HG02678 (cell line): ENCODE measurements at regions not wholly inside any gene's neighbourhood (a gene's known extent, or its start where the extent isn't known, plus 50 kb on each side); places are given as distances from the start of the nearest gene placed in this dataset.
A peak's percentile ranks its signal among the peaks of the same experiment; 100 is the strongest.
"Not testable (repeated sequence)": the region's sequence is repeated elsewhere in the genome, so short reads cannot be mapped to it uniquely, and the experiment has no call there.

Experiments used
- ATAC-seq: cut with Tn5 transposase; IDR thresholded peaks from one replicate; pipeline ENCODE4 v1.9.1; 2021; ENCODE audit warnings: mild to moderate bottlenecking, moderate library complexity; ENCODE audit not compliant: unreplicated experiment

- no peak for ATAC-seq
Measured at GRCh38 chr2:131584380-131584779, 56.7 kb downstream of the CCDC74A start.

DNA sequence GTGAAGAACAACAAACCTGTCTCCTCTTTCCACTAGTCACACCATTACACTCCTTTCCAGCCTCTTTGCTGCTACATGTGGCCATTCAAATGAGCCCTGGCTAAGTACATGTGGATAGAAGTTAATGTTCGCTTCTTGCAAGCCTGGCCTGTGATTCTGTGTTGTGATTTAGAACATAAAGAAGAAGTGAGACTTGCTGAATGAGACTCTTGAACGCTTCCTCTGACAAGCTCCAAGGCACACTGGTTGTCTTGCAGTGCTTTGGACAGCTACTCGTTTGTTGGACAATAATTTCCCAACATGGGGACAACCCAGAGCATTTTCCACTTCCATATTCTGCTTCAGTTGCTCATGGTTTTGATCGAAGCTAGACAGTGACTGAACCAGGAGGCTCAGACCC, 57.3 kb downstream of the CCDC74A start:
- ATAC-seq = peak; percentile 55

- ATAC-seq = peak; percentile 70
Measured at GRCh38 chr2:131588152-131588873, 60.6 kb downstream of the CCDC74A start.

DNA sequence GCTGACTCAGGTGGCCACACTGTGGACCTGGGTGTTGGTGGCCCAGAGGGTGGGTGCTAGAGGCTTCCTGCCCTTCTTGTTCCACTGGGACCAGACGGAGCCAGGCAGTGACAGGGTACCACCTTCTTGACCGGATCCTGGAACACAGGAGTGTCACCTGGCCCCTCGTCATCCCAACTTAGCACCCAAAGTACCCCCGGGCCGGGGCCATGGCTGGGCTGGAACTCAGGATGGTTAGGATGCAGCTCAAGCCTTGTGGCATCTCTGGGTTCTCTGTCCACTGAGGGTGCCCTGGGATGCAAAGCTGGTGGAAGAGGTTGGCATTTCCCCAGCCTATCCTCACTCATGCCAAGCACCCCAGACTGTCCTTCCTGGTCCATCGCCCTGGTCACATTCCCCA, 61.4 kb downstream of the CCDC74A start:
- not testable (repeated sequence) for ATAC-seq

DNA sequence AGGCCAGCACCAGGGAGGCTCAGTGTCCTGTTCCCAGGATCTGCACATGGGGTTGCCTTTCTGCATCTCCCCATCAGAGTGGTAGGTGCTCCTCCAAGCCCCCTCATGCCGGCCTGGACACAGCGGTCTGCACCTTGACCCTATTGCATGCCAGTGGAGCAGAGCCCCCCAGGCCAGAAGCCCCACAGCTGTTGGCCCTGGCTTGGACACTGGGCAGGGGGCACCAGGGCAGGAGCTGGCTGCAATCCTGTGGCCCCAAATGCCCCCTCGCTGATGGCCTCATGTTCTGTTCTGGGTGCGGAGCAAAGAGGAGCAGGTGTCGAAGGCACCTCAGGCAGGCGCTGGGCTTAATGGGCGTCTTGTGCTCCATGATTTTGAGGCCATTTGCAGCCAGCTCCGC, 62.7 kb downstream of the CCDC74A start:
- no peak for ATAC-seq

DNA sequence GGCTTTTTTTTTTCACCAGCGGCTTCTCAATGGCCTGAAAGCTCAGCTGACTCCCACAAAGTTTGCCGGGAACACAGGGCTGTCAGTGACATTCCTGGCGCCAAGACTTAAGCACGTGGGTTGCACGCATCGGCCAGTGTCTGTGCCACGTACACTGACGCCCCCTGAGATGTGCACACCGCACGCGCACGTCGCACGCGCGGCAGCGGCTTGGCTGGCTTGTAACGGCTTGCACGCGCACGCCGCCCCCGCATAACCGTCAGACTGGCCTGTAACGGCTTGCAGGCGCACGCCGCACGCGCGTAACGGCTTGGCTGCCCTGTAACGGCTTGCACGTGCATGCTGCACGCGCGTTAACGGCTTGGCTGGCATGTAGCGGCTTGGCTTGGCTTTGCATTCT, 63.2 kb downstream of the CCDC74A start:
- ATAC-seq = no peak

DNA sequence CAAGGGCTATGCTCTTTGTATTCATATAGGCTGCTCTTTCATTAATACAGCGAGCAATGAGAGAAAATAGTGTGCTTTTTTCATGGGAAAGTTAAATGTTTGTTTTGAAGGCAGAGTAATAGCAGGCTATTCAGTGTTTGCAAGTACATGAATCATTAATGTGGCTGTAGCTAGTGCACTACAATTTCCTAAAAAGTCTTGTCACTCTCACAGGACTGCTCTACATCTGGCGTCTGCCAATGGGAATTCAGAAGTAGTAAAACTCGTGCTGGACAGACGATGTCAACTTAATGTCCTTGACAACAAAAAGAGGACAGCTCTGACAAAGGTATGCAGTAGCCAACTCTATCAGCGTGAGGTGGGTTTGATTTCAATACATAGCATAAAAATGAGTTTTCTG, 68.9 kb downstream of the CCDC74A start:
- ATAC-seq = not testable (repeated sequence)

DNA sequence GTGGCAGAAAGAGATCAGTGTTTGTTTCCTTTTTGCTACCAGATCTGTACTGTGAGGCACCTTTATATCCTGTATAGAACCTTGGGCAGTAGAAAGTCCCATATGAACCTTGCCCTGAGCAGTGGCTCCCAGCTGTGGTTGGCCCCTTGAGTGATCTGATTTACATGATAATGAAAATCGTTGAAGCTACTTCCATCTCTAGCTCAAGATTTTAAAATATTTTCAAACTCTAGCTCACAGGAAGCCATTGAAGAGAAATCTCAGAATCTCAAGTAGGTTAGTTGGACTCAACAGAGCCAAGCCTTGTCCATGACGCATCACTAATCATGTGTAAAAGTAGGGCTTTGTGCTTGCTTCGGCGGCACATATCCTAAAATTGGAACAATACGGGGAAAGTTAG, 74.8 kb downstream of the CCDC74A start:
- ATAC-seq = not testable (repeated sequence)

DNA sequence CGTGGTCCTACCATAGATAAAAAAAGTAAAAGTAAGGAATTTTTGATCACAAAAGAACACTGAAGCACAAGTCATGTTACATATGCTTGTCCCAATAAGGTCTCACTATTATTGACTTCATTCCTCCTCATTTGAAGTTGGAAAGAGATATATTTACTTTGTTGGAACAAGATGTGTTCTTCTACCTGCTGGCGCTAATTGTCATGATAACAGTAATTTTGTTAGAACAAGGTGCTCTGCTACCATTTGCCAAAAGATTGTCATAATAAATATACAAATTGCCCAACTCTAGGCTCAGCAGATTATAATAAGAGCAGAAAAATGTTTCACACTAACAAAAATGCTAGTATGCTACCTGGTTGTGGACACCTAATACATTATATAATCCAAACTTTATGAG, 77.0 kb downstream of the CCDC74A start:
- not testable (repeated sequence) for ATAC-seq

- ATAC-seq = not testable (repeated sequence)
Measured at GRCh38 chr2:131606366-131606765, 78.7 kb downstream of the CCDC74A start.

- not testable (repeated sequence) for ATAC-seq
Measured at GRCh38 chr2:131607056-131607455, 79.4 kb downstream of the CCDC74A start.

DNA sequence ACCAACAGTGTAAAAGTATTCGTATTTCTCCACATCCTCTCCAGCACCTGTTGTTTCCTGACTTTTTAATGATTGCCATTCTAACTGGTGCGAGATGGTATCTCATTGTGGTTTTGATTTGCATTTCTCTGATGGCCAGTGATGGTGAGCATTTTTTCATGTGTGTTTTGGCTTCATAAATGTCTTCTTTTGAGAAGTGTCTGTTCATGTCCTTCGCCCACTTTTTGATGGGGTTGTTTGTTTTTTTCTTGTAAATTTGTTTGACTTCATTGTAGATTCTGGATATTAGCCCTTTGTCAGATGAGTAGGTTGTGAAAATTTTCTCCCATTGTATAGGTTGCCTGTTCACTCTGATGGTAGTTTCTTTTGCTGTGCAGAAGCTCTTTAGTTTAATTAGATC, 86.9 kb downstream of the CCDC74A start:
- ATAC-seq = not testable (repeated sequence)

- not testable (repeated sequence) for ATAC-seq
Measured at GRCh38 chr2:131618320-131618719, 90.6 kb downstream of the CCDC74A start.

- not testable (repeated sequence) for ATAC-seq
Measured at GRCh38 chr2:131622874-131623273, 95.2 kb downstream of the CCDC74A start.

DNA sequence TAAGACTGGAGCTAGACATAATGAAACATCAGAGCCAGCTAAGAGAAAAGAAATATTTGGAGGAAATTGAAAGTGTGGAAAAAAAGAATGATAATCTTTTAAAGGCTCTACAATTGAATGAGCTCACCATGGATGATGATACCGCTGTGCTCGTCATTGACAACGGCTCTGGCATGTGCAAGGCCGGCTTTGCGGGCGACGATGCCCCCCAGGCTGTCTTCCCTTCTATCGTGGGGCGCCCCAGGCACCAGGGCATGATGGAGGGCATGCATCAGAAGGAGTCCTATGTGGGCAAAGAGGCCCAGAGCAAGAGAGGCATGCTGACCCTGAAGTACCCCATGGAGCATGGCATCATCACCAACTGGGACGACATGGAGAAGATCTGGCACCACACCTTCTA, 98.3 kb downstream of the CCDC74A start:
- ATAC-seq = not testable (repeated sequence)

- ATAC-seq = not testable (repeated sequence)
Measured at GRCh38 chr2:131626565-131626964, 98.9 kb downstream of the CCDC74A start.

DNA sequence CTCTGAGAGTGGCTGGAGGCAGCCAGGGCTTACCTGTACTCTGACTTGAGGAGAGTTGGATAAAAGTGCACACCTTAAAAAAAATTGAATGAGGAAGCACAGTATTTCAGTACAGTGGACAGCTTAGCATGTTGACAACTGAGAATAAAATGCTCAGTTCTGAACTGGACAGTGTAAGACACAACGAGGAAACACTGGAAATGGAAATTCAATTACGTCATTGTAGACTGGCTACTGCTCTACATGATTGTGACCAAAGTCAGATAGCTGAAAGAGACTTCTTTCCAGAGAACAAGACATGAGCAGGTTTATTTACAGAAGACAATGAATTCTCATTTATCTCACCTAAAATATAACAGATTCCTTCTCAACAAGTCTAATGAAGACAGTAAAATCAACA, 100.1 kb downstream of the CCDC74A start:
- not testable (repeated sequence) for ATAC-seq

DNA sequence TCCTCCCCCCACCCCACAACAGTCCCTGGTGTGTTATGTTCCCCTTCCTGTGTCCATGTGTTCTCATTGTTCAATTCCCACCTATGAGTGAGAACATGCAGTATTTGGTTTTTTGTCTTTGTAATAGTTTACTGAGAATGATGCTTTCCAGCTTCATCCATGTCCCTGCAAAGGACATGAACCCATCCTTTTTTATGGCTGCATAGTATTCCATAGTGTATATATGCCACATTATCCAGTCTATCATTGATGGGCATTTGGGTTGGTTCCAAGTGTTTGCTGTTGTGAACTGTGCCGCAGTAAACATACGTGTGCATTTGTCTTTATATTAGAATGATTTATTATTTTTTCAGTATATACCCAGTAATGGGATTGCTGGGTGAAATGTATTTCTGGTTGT, 104.0 kb downstream of the CCDC74A start:
- not testable (repeated sequence) for ATAC-seq

GRCh38 chr2:131633405-131633804, 105.7 kb downstream of the CCDC74A start:
- not testable (repeated sequence) for ATAC-seq

GRCh38 chr2:131633827-131634695, 106.4 kb downstream of the CCDC74A start:
- not testable (repeated sequence) for ATAC-seq

DNA sequence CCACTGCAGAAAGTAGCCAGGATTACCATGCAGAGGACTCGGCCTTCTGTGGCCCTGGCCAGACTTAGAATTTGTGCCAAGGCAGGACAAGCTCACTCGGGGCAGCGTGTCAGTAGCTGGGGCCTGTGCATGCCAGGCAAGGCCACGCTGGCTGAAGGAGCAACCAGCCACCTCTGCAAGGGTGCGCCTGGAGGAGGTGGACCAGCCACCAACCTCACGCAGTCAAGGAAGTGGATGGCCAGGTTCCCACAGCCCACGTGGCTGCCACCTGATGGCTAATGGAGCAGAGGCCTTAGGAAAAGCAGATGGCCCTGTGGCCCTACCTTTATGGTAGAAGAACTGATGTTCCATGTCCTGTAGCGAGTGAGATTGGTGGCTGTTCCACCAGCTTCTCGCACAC, 107.9 kb downstream of the CCDC74A start:
- ATAC-seq = no peak
